GM18498 (cell line): ENCODE measurements at regions not wholly inside any gene's neighbourhood (a gene's known extent, or its start where the extent isn't known, plus 50 kb on each side); places are given as distances from the start of the nearest gene placed in this dataset.

Source experiments
- ATAC-seq: cut with Tn5 transposase; IDR thresholded peaks from one replicate; pipeline ENCODE4 v1.9.1; 2021; ENCODE audit warnings: mild to moderate bottlenecking, moderate library complexity; ENCODE audit not compliant: unreplicated experiment

DNA sequence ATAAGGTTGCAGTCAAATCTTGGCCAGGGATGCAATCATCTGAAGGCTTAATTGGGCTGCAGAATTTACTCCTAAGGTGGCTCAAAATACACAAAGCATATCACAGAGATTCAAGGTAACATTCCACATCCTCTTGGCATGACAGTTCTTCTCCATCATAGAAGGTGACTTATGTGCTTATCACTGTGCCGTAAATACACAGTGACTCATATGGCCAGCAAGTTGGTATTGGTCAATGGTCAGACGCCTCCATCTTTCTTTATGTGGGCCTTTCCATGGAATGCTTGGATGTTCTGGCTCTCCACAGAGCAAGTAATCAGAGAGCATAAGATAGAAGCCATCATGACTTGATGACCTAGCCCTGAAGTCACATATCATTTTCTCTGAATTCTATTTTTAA is 168.8 kb upstream of the ST8SIA2 start:
- ATAC-seq: no peak

- peak; percentile 51 for ATAC-seq
These were observed 167.6 kb upstream of the ST8SIA2 start for GRCh38 chr15:92226020-92226612.

- ATAC-seq: no peak
These were observed 164.9 kb upstream of the ST8SIA2 start for GRCh38 chr15:92228830-92229229.

GRCh38 chr15:92231461-92231860 is 162.2 kb upstream of the ST8SIA2 start:
- no peak for ATAC-seq

DNA sequence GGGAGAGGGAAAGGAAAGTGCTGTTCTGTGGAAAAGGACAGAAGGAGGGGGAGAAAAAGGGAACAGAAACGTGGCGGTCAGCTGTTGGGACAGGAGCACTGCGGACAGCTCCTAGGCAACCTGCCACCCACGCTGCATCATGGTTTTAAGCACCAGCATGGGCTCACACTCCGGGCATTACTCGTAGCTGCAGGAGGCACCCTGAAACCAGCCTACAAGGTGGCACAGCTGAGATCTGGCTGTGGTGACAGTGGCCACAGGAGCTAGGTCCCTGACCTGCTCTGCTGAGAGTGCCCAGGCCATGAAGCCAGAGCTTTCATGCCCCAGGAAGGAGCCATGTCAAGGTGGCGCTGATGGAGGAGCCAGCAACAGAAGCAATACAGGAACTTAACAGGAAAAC is 161.4 kb upstream of the ST8SIA2 start:
- no peak for ATAC-seq

GRCh38 chr15:92232876-92233275 is 160.8 kb upstream of the ST8SIA2 start:
- no peak for ATAC-seq

DNA sequence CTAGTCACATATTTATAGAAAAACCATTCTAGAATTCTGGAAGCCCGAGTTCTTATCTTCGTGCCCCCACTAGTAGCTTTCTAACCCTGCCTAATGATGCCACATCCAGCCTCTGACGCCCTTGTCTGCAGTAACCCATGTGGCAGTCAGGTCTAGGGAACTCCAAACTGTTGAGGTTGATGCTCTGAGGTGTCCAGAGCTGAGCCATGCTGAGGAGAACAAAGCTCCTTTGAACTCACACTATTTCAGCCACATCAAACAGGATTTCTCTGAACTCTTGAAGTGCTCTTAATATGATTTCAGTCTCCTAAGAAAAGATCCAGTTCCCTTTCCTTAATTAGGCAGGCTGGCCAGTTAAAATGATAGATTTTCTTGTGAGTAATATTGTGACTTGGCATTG is 150.5 kb upstream of the ST8SIA2 start:
- ATAC-seq: no peak

- no peak for ATAC-seq
These were observed 149.0 kb upstream of the ST8SIA2 start for GRCh38 chr15:92244703-92245102.

DNA sequence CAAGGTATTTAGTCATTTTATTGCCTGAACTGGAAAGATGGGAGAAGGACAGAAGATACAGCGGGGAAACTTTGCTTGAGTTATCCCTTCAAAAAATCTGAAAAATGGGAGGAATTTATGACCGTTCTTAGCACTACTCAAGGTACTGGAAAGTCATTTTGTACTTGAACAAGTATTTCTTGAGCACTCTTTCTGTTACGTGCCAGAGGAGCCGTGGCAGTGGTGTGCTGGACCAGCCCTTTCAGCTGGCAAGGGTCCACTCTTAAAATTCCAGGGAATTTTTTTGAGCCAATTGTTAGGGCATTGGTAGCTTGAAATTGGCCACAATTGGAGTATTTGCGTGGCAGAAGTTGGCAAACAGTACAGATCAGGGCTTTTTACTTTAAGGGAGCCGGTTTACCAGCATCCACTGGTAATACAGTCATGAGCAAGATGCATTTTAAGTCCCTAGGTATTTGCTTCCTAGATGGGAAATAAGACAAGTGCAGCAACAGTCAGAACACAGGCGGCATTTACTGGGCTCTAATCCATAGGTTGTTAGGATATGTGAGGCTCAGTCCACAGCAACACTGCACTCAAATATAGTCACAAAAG is 145.9 kb upstream of the ST8SIA2 start:
- no peak for ATAC-seq

DNA sequence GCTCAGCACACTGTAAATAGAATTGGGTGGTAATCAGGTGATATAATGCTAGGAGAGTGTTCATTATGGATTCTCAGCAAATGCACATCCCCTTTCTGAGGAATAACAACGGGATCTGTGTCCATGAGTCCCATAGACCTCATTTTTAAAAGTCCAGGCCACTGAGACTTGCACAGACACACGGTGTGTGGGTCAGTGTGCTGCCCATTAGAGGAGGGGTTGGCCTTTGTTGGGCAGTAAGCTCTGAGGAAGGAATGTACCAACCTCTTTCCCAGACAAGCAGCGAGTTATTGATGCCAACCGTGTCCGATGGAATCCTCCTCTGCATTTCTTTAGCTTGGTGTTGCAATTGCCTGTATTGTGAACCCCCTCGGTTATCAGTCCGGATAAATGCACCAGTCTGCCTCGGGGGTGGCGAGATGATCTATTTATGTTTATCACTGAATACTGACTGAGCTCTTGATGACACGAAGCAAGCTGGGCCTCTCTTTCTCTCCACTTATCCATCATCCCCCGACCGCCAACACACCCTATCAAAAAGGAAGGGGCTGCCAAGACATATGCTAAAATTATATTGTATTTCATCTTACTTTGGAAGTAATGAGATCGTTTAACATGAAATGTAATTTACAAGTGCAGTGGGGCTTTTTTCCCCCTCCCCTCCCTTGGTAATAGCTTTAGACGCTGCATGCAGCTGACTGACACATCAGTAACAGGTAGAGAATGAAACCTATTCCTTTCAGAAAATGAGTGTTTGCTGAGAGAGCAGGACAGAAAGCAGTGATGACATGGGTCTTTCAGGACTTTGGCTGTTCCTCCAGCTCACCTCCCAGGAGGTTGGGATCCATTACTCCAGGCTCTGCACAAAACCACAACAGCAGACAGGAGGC is 126.6 kb upstream of the ST8SIA2 start:
- ATAC-seq: no peak

- no peak for ATAC-seq
These were observed 124.8 kb upstream of the ST8SIA2 start for GRCh38 chr15:92268900-92269299.

GRCh38 chr15:92271179-92271578 is 122.5 kb upstream of the ST8SIA2 start:
- no peak for ATAC-seq

DNA sequence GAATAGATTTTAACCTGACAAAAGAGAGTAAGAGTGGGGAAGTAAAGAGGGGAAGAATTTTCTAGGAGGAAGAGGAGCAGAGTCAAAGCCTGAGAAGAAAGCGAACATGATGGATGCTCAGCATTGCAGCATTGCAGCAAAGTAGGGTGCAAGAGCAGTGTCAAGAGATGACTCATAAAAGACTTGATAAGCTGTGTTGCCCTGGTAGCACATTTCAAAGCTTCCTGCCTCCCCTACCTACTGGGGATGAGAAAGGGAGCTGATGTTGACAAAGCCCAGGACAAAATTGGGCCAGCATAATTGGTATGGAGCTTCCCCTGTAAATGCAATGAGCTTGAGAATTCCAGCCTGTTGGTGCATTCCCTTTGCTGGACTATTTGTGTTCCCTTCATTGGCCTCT is 121.6 kb upstream of the ST8SIA2 start:
- ATAC-seq: no peak

DNA sequence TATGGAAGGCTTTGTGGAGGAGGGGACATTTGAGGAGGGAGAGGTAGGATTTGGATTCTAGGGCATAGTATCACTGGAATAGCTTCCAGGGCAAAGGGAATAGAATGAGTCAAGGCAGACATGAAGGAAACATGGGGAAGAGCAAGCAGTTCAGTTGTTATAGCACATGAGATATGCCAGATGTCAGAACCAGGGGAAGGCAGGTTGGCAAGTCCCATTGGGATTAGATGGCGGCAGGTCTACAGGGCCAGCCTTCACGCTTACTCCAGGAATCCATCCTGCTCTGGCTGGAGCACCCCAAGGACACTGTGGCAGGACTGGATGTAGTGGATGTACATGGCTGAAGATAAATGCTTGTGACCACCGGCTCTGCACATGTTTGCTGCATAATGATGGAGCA is 120.4 kb upstream of the ST8SIA2 start:
- ATAC-seq: no peak

GRCh38 chr15:92273723-92274122 is 120.0 kb upstream of the ST8SIA2 start:
- ATAC-seq: no peak

GRCh38 chr15:92277776-92278175 is 115.9 kb upstream of the ST8SIA2 start:
- peak; percentile 61 for ATAC-seq

- no peak for ATAC-seq
These were observed 109.9 kb upstream of the ST8SIA2 start for GRCh38 chr15:92283813-92284212.

DNA sequence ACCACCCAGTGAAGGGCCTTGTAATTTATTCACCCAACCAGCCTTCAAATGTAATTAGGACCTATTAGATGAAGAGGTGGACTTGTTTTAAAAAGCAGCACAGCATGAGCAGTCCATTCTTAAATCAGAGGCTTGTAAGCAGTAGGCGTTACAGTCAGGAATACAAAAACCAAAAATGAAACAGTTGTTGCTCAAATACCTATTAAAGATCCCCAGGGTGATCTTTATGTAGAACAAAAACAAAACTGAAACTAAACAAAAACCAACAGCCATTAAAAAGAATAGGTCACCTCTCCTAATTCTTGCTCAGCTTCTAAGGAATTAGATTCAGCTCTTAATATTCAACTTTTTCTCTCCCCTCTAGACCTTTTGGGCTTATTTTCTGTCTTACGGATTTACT is 104.9 kb upstream of the ST8SIA2 start:
- ATAC-seq: peak; percentile 87

- no peak for ATAC-seq
These were observed 103.9 kb upstream of the ST8SIA2 start for GRCh38 chr15:92289733-92290132.

- ATAC-seq: no peak
These were observed 103.2 kb upstream of the ST8SIA2 start for GRCh38 chr15:92290359-92290992.

DNA sequence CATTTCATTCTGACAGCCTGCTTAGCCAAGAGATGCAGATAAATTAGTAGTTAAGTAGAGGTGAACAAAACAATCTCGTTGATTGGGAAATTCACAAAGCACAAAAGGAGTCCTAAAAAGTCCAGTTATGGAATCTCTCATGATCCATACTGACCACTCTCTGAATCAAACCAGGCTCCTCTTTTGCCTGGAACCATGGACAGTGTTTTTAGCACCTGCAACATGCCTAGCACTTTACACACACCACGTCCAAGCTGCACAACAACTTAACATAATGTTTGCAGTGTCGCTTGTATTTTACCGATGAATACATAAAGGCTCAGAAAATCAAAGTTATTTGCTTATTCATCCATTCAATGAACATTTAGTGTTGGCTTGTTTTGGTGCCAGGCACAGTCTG is 101.8 kb upstream of the ST8SIA2 start:
- no peak for ATAC-seq

DNA sequence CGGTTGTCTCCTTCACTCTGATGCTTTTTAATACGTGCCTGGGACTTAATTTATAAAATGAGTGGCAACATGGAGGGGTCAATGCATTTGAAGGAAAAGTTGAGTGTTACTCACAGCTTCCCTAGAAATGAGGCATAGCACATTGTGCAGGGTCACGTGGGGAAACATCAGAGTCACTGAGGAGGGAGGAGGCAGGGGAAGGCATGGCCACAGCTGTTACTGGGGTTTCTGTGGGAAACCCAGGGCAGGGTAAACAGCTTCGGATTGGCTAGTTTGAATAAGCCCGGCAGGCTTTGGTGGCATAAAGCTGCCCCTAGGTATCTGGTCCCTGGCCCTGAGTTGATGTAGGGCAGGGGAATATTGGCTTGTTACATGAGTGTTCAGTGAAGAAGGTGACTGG is 98.9 kb upstream of the ST8SIA2 start:
- ATAC-seq: no peak
